ENCODE measurements at regions not wholly inside any gene's neighbourhood (a gene's known extent, or its start where the extent isn't known, plus 50 kb on each side); places are given as distances from the start of the nearest gene placed in this dataset.

GRCh38 chr11:122339436-122340060 is 223.5 kb upstream of the BLID start:
- TF ChIP-seq CTCF (IDR thresholded peaks at IDR 0.05; ENCODE audit: low read length), result no peak
- no peak for TF ChIP-seq EZH2 (optimal IDR thresholded peaks at IDR 0.05; ENCODE audit: low read depth, low read length)
